ENCODE measurements at regions not wholly inside any gene's neighbourhood (a gene's known extent, or its start where the extent isn't known, plus 50 kb on each side); places are given as distances from the start of the nearest gene placed in this dataset.

DNA sequence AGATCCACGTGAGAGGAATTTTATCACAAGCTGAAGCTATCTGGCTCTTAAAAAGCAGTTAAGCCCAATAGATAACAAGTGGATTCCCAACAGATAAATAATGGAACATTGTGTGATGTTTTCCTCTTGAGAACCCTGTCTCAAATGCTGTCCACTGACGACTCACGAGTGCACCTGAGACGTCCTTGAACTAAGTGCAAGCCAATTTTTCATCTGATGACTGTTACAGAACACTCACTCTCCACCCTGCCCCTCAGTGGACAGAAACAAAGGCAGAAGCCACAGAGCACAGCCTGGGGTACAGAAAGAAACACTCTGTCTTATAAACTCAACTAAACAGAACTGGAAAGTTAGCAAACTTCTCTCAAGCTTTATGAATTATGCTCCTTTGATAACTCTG is 199.5 kb downstream of the KCNN2 start:
- Histone ChIP-seq H3K4me1 (ENCODE audit: low read length) (no peaks in the 10 kb centered on the region), H3F3A (ENCODE audit: insufficient read depth, low read length) (no peaks in the 10 kb centered on the region), H3K9me2 (replicated peaks; ENCODE audit: insufficient read depth, low read length) (no peaks in the 10 kb centered on the region), H2AFZ (ENCODE audit: low read length) (no peak overlapping the region), H3K27ac (ENCODE audit: low read length) (no peak overlapping the region), H4K20me1 (ENCODE audit: insufficient read depth, low read length) (no peaks in the 10 kb centered on the region), H3K36me3 (replicated peaks; ENCODE audit: insufficient read depth, low read length) (no peaks in the 10 kb centered on the region), H3K9me3 (replicated peaks; ENCODE audit: insufficient read depth, low read length) (no peaks in the 10 kb centered on the region; the same call in 1 of the 2 replicates), H3K79me2 (ENCODE audit: low read length) (no peaks in the 10 kb centered on the region), H3K27me3 (replicated peaks; ENCODE audit: insufficient read depth, low read length) (no peaks in the 10 kb centered on the region), H3K4me2 (ENCODE audit: low read depth, low read length) (no peak overlapping the region), H3K9ac (ENCODE audit: low read length) (no peak overlapping the region), H3K4me3 (ENCODE audit: low read length) (no peak overlapping the region)
- TF ChIP-seq EZH2phosphoT487 (IDR thresholded peaks at IDR 0.05; ENCODE audit: low read length) (no peak), EZH2 (optimal IDR thresholded peaks at IDR 0.05; ENCODE audit: low read depth, low read length) (no peak), CTCF (IDR thresholded peaks at IDR 0.05; ENCODE audit: low read length) (no peak)
- no peak for DNase-seq
